Mucosa of rectum (tissue), 2 donors: ENCODE measurements at regions not wholly inside any gene's neighbourhood (a gene's known extent, or its start where the extent isn't known, plus 50 kb on each side); places are given as distances from the start of the nearest gene placed in this dataset.

ENCODE experiments used
- H3K27ac ChIP-seq, 2 donors: one replicate each; pipeline ENCODE4 v1.7.0; 2013; ENCODE audit warnings: inconsistent platforms in 2 of 2, low read depth in 2 of 2, low read length in 2 of 2
- H3K27me3 ChIP-seq, 2 donors: one replicate each; pipeline ENCODE4 v1.7.0; 2013; ENCODE audit warnings: low read length in 2 of 2; ENCODE audit not compliant: control insufficient read depth in 2 of 2, insufficient read depth in 2 of 2
- H3K36me3 ChIP-seq, 2 donors: one replicate each; pipeline ENCODE4 v1.7.0; 2013; ENCODE audit warnings: low read length in 2 of 2; ENCODE audit not compliant: control insufficient read depth in 2 of 2, insufficient read depth in 2 of 2
- H3K4me1 ChIP-seq, 2 donors: one replicate each; pipeline ENCODE4 v1.7.0; 2013; ENCODE audit warnings: low read length in 2 of 2, mild to moderate bottlenecking in 1 of 2; ENCODE audit not compliant: control insufficient read depth in 2 of 2, insufficient read depth in 2 of 2
- H3K4me3 ChIP-seq, 2 donors: one replicate each; pipeline ENCODE4 v1.7.0; 2013; ENCODE audit warnings: low read length in 2 of 2
- H3K9ac ChIP-seq, 2 donors: one replicate each; pipeline ENCODE4 v1.7.0; 2013; ENCODE audit warnings: low read length in 2 of 2, low read depth in 1 of 2, mild to moderate bottlenecking in 1 of 2
- H3K9me3 ChIP-seq, 2 donors: one replicate each; pipeline ENCODE4 v1.7.0; 2013; ENCODE audit warnings: low read length in 2 of 2; ENCODE audit not compliant: control insufficient read depth in 2 of 2
- donor health status: healthy.
- donor health status: Normal muscosa, but diverticular disease.

DNA sequence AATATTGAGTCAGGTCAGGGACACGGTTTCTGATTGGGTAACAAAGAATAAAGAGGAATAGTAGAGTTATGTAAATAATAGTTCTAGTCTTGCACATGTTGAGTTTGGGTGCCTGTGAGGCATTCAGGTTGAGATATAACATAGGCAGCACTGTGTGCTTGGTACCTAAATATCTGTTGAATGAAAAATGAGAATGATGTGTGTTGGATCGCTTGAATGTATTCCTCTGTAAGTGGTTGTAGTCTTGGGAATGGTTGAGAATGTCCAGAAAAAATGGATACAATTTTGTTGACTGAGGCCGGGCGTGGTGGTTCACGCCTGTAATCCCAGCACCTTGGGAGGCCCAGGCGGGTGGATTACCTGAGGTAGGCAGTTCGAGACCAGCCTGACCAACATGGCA is 116.3 kb upstream of the HNRNPU start:
- no peaks in the 10 kb centered on the region for H3K27me3 ChIP-seq
- H3K36me3 ChIP-seq, result no peaks in the 10 kb centered on the region
- no peak overlapping the region for H3K9ac ChIP-seq
- H3K4me3 ChIP-seq, result no peak overlapping the region
- no peak overlapping the region for H3K27ac ChIP-seq
- no peaks in the 10 kb centered on the region for H3K4me1 ChIP-seq
- no peaks in the 10 kb centered on the region for H3K9me3 ChIP-seq

DNA sequence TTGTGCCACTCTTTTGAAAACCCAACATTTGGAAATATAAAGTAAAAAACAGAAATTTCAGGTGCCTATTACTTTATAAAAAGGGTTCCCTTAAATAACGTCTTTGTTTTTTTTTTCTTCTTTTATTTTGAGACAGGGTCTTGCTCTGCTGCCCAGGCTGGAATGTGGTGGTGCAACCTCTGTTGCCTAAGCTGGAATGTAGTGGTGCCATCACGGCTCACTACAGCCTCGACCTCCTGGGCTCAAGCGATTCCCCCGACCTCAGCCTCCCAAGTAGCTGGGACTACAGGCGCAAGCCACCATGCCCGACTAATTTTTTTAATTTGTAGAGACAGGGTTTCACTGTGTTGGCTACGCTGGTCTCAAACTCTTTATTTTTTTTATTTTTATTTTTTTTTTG is 110.2 kb upstream of the HNRNPU start:
- Histone ChIP-seq H3K9ac (no peak overlapping the region), H3K36me3 (no peaks in the 10 kb centered on the region), H3K4me1 (peaks cover 0 to 3% of the 10 kb centered on the region in 2 donors), H3K27ac (no peak overlapping the region), H3K9me3 (no peaks in the 10 kb centered on the region), H3K27me3 (no peaks in the 10 kb centered on the region), H3K4me3 (no peak overlapping the region)

DNA sequence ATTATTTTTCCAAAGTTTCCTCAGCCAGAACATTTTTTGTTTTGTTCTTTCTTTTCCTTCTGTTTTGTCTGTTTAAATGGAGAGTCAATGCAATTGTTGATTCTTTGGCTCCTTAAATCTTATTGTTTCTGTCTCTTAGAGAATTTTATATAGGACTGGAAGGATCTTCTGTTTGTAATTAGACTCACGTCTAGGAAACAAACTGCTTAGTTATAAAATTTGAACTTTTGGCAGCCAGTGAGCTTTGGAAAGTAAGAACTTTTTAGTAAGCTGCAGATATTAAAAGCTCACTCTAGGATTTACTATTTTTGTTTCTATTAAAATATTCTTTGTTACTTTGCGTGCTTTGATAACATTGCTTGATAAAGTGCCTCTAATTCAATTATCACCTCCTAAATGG is 109.8 kb upstream of the HNRNPU start:
- no peak overlapping the region for H3K27ac ChIP-seq
- no peak overlapping the region for H3K9ac ChIP-seq
- no peaks in the 10 kb centered on the region for H3K9me3 ChIP-seq
- H3K4me3 ChIP-seq, result no peak overlapping the region
- peaks cover under 1 to 4% of the 10 kb centered on the region in 2 donors for H3K4me1 ChIP-seq
- no peaks in the 10 kb centered on the region for H3K36me3 ChIP-seq
- H3K27me3 ChIP-seq, result no peaks in the 10 kb centered on the region

- H3K4me3 ChIP-seq, result peak overlapping the region; percentile 82 to 97
- H3K4me1 ChIP-seq, result peaks cover 7 to 9% of the 10 kb centered on the region in 2 donors
- H3K27me3 ChIP-seq, result no peaks in the 10 kb centered on the region
- H3K27ac ChIP-seq, result peak overlapping the region; percentile 100
- H3K9me3 ChIP-seq, result no peaks in the 10 kb centered on the region
- H3K36me3 ChIP-seq, result no peaks in the 10 kb centered on the region
- H3K9ac ChIP-seq, result peak overlapping the region; percentile 99 to 100
Measured at GRCh38 chr1:244971552-244972216, 107.3 kb upstream of the HNRNPU start.

DNA sequence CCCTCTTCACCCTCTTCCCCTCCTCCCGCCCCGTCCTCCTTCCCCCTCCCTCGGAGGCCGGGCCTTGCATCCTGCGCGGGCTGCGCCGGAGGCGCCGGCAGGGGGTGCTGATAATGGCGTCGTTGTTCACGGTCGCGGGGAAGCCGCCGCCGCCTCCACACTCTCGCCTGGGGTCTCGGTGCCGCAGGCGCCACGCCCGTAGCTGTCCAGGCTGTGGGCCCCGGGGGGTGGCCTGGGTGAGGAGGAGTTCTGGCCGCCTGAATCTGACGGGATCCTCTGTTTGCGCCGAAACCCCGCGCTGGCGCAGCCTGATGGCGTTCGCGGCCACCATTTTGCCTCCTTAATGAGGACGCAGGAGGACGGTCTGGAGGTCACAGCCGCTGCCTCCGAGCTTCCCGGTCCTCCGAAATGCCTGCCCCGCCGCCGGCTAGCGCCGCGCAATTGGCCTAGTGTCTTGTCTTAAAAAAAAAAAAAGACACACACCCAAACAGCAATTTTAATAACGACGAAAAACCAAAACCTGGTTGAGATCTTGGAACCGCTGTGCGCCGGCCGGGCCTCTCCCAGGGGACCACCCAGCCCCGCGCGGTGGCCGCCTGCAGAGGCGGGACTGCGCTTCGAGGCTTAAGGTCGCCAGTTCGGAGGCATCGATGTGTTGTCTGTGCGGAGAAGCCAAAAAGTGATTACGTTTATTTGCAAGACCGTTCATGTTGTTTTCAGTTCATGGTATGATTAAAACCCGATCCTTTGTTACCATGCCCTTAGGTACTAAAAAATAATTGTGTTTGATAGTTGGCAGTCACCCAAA is 106.6 kb upstream of the HNRNPU start:
- H3K27ac ChIP-seq, result peak overlapping the region; percentile 100
- H3K4me1 ChIP-seq, result peaks cover 7 to 9% of the 10 kb centered on the region in 2 donors
- H3K36me3 ChIP-seq, result no peaks in the 10 kb centered on the region
- H3K27me3 ChIP-seq, result no peaks in the 10 kb centered on the region
- H3K4me3 ChIP-seq, result peak overlapping the region; percentile 82 to 97
- no peaks in the 10 kb centered on the region for H3K9me3 ChIP-seq
- peak overlapping the region; percentile 99 to 100 for H3K9ac ChIP-seq

- H3K4me3 ChIP-seq, result peak overlapping the region; percentile 80 to 97
- H3K27ac ChIP-seq, result peak overlapping the region; percentile 100
- no peaks in the 10 kb centered on the region for H3K9me3 ChIP-seq
- H3K4me1 ChIP-seq, result peaks cover 9% of the 10 kb centered on the region in 2 donors
- H3K27me3 ChIP-seq, result no peaks in the 10 kb centered on the region
- no peaks in the 10 kb centered on the region for H3K36me3 ChIP-seq
- peak overlapping the region; percentile 94 to 100 for H3K9ac ChIP-seq
Measured at GRCh38 chr1:244970236-244970743, 105.9 kb upstream of the HNRNPU start.

- Histone ChIP-seq H3K4me3 (peak overlapping the region; percentile 80 to 97), H3K4me1 (peaks cover 9 to 16% of the 10 kb centered on the region in 2 donors), H3K27me3 (no peaks in the 10 kb centered on the region), H3K27ac (peak overlapping the region; percentile 100), H3K36me3 (no peaks in the 10 kb centered on the region), H3K9me3 (no peaks in the 10 kb centered on the region), H3K9ac (peak overlapping the region; percentile 94 to 100)
Measured at GRCh38 chr1:244969355-244970235, 105.3 kb upstream of the HNRNPU start.

- H3K36me3 ChIP-seq, result no peaks in the 10 kb centered on the region
- H3K4me3 ChIP-seq, result peak overlapping the region; percentile 80 to 97
- peak overlapping the region; percentile 94 to 100 for H3K9ac ChIP-seq
- peaks cover 9 to 17% of the 10 kb centered on the region in 2 donors for H3K4me1 ChIP-seq
- H3K27me3 ChIP-seq, result no peaks in the 10 kb centered on the region
- peak overlapping the region; percentile 100 for H3K27ac ChIP-seq
- H3K9me3 ChIP-seq, result no peaks in the 10 kb centered on the region
Measured at GRCh38 chr1:244968881-244969280, 104.5 kb upstream of the HNRNPU start.

DNA sequence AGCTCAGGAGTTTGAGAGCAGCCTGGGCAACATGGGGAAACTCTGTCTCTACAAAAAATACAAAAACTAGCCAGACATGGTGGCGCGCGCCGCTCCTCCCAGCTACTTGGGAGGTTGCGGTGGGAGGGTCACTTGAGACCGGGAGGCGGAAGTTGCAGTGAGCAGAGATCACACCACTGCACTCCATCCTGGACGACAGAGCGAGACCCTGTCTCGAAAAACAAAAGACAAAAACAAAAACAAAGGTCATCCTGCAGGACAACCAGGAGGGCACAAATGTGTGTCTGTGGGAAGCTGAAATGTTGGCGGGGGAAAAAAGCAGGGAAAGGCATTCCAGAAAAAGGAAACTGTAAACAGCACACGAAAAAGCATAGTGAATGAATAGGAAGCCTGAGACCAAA is 104.1 kb upstream of the HNRNPU start:
- H3K27ac ChIP-seq, result peak overlapping the region; percentile 100
- no peak overlapping the region for H3K4me3 ChIP-seq
- peak overlapping the region in 1 of 2 donors; percentile 100 for H3K9ac ChIP-seq
- H3K27me3 ChIP-seq, result no peaks in the 10 kb centered on the region
- H3K36me3 ChIP-seq, result no peaks in the 10 kb centered on the region
- no peaks in the 10 kb centered on the region for H3K9me3 ChIP-seq
- peaks cover 9 to 17% of the 10 kb centered on the region in 2 donors for H3K4me1 ChIP-seq
